Fibroblast of lung (primary cell): ENCODE measurements at regions not wholly inside any gene's neighbourhood (a gene's known extent, or its start where the extent isn't known, plus 50 kb on each side); places are given as distances from the start of the nearest gene placed in this dataset.

Experiments used
- EZH2 ChIP-seq: IDR thresholded peaks from 2 replicates; pipeline ENCODE4 v1.5.1; 2012; ENCODE audit warnings: low read length, control low read depth, mild to moderate bottlenecking; ENCODE audit errors: missing control alignments
- TF ChIP-seq, protein P1 (sequence below), 2 donors: IDR thresholded peaks in 1 of 2; conservative IDR thresholded peaks in 1 of 2; 1 replicate in 1 of 2; 2 replicates in 1 of 2; pipeline ENCODE4 v1.5.1; 2011 to 2012; ENCODE audit warnings: low read length in 2 of 2, control low read depth in 1 of 2, inconsistent platforms in 1 of 2, low read depth in 1 of 2, mild to moderate bottlenecking in 1 of 2

GRCh38 chr1:118649369-118650106 lies 338.6 kb downstream of the TBX15 start:
- TF ChIP-seq, protein P1, sequence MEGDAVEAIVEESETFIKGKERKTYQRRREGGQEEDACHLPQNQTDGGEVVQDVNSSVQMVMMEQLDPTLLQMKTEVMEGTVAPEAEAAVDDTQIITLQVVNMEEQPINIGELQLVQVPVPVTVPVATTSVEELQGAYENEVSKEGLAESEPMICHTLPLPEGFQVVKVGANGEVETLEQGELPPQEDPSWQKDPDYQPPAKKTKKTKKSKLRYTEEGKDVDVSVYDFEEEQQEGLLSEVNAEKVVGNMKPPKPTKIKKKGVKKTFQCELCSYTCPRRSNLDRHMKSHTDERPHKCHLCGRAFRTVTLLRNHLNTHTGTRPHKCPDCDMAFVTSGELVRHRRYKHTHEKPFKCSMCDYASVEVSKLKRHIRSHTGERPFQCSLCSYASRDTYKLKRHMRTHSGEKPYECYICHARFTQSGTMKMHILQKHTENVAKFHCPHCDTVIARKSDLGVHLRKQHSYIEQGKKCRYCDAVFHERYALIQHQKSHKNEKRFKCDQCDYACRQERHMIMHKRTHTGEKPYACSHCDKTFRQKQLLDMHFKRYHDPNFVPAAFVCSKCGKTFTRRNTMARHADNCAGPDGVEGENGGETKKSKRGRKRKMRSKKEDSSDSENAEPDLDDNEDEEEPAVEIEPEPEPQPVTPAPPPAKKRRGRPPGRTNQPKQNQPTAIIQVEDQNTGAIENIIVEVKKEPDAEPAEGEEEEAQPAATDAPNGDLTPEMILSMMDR (conservative IDR thresholded peaks at IDR 0.05 in 1 of 2, IDR thresholded peaks at IDR 0.05 in 1 of 2; ENCODE audit: low read depth in 1 of 2, low read length in 2 of 2), result no peak
- TF ChIP-seq EZH2, result no peak
